DMS114 treated with DMSO at 0.1 percent for 48 hours (cell line): ENCODE measurements at regions not wholly inside any gene's neighbourhood (a gene's known extent, or its start where the extent isn't known, plus 50 kb on each side); places are given as distances from the start of the nearest gene placed in this dataset.

ENCODE experiments used
- DNase-seq: peaks from one replicate; lab custom pipeline; 2025; ENCODE audit not compliant: unreplicated experiment; lab: John Stamatoyannopoulos, UW

- no peak for DNase-seq
Observed at GRCh38 chr6:23002044-23002619, 432.8 kb downstream of the HDGFL1 start.

- DNase-seq: no peak
Observed at GRCh38 chr6:23003671-23004467, 434.5 kb downstream of the HDGFL1 start.

- DNase-seq: no peak
Observed at GRCh38 chr6:23006656-23007055, 437.3 kb downstream of the HDGFL1 start.

- DNase-seq: no peak
Observed at GRCh38 chr6:23011615-23012014, 442.2 kb downstream of the HDGFL1 start.

GRCh38 chr6:23013776-23014175 lies 444.4 kb downstream of the HDGFL1 start:
- no peak for DNase-seq

GRCh38 chr6:23016696-23017095 lies 447.3 kb downstream of the HDGFL1 start:
- no peak for DNase-seq

- DNase-seq: no peak
Observed at GRCh38 chr6:23021487-23021886, 452.1 kb downstream of the HDGFL1 start.

GRCh38 chr6:23027281-23027680 lies 457.9 kb downstream of the HDGFL1 start:
- no peak for DNase-seq

- DNase-seq: no peak
Observed at GRCh38 chr6:23031986-23032385, 462.6 kb downstream of the HDGFL1 start.

GRCh38 chr6:23034926-23035325 lies 465.6 kb downstream of the HDGFL1 start:
- DNase-seq: no peak

- no peak for DNase-seq
Observed at GRCh38 chr6:23036406-23036983, 467.1 kb downstream of the HDGFL1 start.

- no peak for DNase-seq
Observed at GRCh38 chr6:23040899-23041298, 471.5 kb downstream of the HDGFL1 start.

- DNase-seq: no peak
Observed at GRCh38 chr6:23045280-23045679, 475.9 kb downstream of the HDGFL1 start.

- no peak for DNase-seq
Observed at GRCh38 chr6:23055523-23055922, 486.2 kb downstream of the HDGFL1 start.

GRCh38 chr6:23073821-23074220 lies 504.5 kb downstream of the HDGFL1 start:
- no peak for DNase-seq

GRCh38 chr6:23077772-23078171 lies 508.4 kb downstream of the HDGFL1 start:
- DNase-seq: no peak

GRCh38 chr6:23081701-23082100 lies 512.3 kb downstream of the HDGFL1 start:
- DNase-seq: no peak

- DNase-seq: no peak
Observed at GRCh38 chr6:23086100-23086499, 516.7 kb downstream of the HDGFL1 start.

GRCh38 chr6:23087471-23087870 lies 518.1 kb downstream of the HDGFL1 start:
- DNase-seq: no peak

GRCh38 chr6:23088761-23089160 lies 519.4 kb downstream of the HDGFL1 start:
- no peak for DNase-seq

GRCh38 chr6:23089981-23090380 lies 520.6 kb downstream of the HDGFL1 start:
- DNase-seq: no peak

GRCh38 chr6:23091795-23092194 lies 522.4 kb downstream of the HDGFL1 start:
- DNase-seq: no peak
